CD14-positive monocyte (primary cell): ENCODE measurements at regions not wholly inside any gene's neighbourhood (a gene's known extent, or its start where the extent isn't known, plus 50 kb on each side); places are given as distances from the start of the nearest gene placed in this dataset.

Experiments
- DNase-seq, 3 donors: peaks; one replicate each; pipeline ENCODE4 v3.0.0-alpha.2; 2011 to 2022
- H2AFZ ChIP-seq: 2 replicates; pipeline ENCODE4 v1.6.0; 2012; ENCODE audit warnings: mild to moderate bottlenecking, low read depth, low read length, inconsistent platforms; ENCODE audit not compliant: insufficient read depth, poor library complexity, severe bottlenecking
- H3K27ac ChIP-seq, 2 donors: 1 replicate in 1 of 2; 2 replicates in 1 of 2; pipeline ENCODE4 v1.5.1; 2012 to 2013; ENCODE audit warnings: low read length in 2 of 2, control low read depth in 1 of 2, inconsistent platforms in 1 of 2, low read depth in 1 of 2, mild to moderate bottlenecking in 1 of 2
- H3K27me3 ChIP-seq, 2 donors: one replicate each; pipeline versions ENCODE4 v1.6.0 to v1.6.1; 2011 to 2013; ENCODE audit warnings: low read length in 2 of 2; ENCODE audit not compliant: control insufficient read depth in 2 of 2, insufficient read depth in 2 of 2
- H3K36me3 ChIP-seq, 2 donors: replicated peaks in 1 of 2; 1 replicate in 1 of 2; 2 replicates in 1 of 2; pipeline versions ENCODE4 v1.5.1 to v1.6.1; 2012 to 2013; ENCODE audit warnings: low read length in 2 of 2, control low read depth in 1 of 2, inconsistent platforms in 1 of 2, mild to moderate bottlenecking in 1 of 2; ENCODE audit not compliant: insufficient read depth in 2 of 2, control insufficient read depth in 1 of 2
- H3K4me1 ChIP-seq, 2 donors: 1 replicate in 1 of 2; 2 replicates in 1 of 2; pipeline versions ENCODE4 v1.5.1 to v1.6.1; 2012 to 2013; ENCODE audit warnings: low read length in 2 of 2, control low read depth in 1 of 2, inconsistent platforms in 1 of 2, mild to moderate bottlenecking in 1 of 2, moderate library complexity in 1 of 2; ENCODE audit not compliant: insufficient read depth in 2 of 2, control insufficient read depth in 1 of 2
- H3K4me2 ChIP-seq: replicated peaks from 2 replicates; pipeline ENCODE3; 2012; ENCODE audit warnings: low read length, moderate library complexity, mild to moderate bottlenecking; ENCODE audit not compliant: poor library complexity, severe bottlenecking; ENCODE audit errors: extremely low read depth
- H3K4me3 ChIP-seq, 3 experiments: fragments of 200-600 bp in 1 of 3; sonication (generic) in 1 of 3; replicated peaks in 1 of 3; 1 replicate in 2 of 3; 2 replicates in 1 of 3; pipeline ENCODE4 v1.5.1; 2011 to 2013; ENCODE audit warnings: low read length in 3 of 3, mild to moderate bottlenecking in 3 of 3, control low read depth in 2 of 3, low read depth in 2 of 3, inconsistent platforms in 1 of 3, moderate library complexity in 1 of 3
- H3K79me2 ChIP-seq: 2 replicates; pipeline ENCODE4 v1.6.0; 2012; ENCODE audit warnings: mild to moderate bottlenecking, control low read depth, inconsistent platforms, low read length, moderate library complexity; ENCODE audit not compliant: insufficient read depth
- H3K9ac ChIP-seq: 2 replicates; pipeline ENCODE4 v1.6.0; 2017; ENCODE audit warnings: low read length, mild to moderate bottlenecking; ENCODE audit not compliant: insufficient read depth, poor library complexity, severe bottlenecking
- H3K9me3 ChIP-seq, 2 donors: replicated peaks in 1 of 2; 1 replicate in 1 of 2; 2 replicates in 1 of 2; pipeline versions ENCODE4 v1.5.1 to v1.6.1; 2012 to 2013; ENCODE audit warnings: low read length in 2 of 2, control low read depth in 1 of 2; ENCODE audit not compliant: control insufficient read depth in 1 of 2, insufficient read depth in 1 of 2
- H4K20me1 ChIP-seq: 2 replicates; pipeline ENCODE4 v1.6.0; 2012; ENCODE audit warnings: mild to moderate bottlenecking, low read length, control low read depth, moderate library complexity; ENCODE audit not compliant: insufficient read depth
- H3K27ac Mint-ChIP-seq, 7 donors: one replicate each; pipeline ENCODE4 v1.8.0; 2020; ENCODE audit warnings: mild to moderate bottlenecking in 7 of 7, mixed read lengths in 7 of 7, moderate library complexity in 6 of 7, inconsistent platforms in 2 of 7
- H3K27me3 Mint-ChIP-seq, 3 donors: one replicate each; pipeline ENCODE4 v1.8.0; 2021 to 2022; ENCODE audit warnings: low read depth in 3 of 3, mild to moderate bottlenecking in 3 of 3, mixed read lengths in 3 of 3, moderate library complexity in 3 of 3, inconsistent platforms in 1 of 3
- H3K36me3 Mint-ChIP-seq, 2 donors: one replicate each; pipeline ENCODE4 v1.8.0; 2020; ENCODE audit warnings: mixed read lengths in 2 of 2, inconsistent platforms in 1 of 2, mild to moderate bottlenecking in 1 of 2
- H3K4me1 Mint-ChIP-seq: one replicate; pipeline ENCODE4 v1.8.0; 2020; ENCODE audit warnings: mild to moderate bottlenecking, mixed read lengths
- H3K4me3 Mint-ChIP-seq, 2 donors: one replicate each; pipeline ENCODE4 v1.8.0; 2020; ENCODE audit warnings: mild to moderate bottlenecking in 2 of 2, mixed read lengths in 2 of 2, moderate library complexity in 1 of 2
- H3K9me3 Mint-ChIP-seq, 7 donors: one replicate each; pipeline ENCODE4 v1.8.0; 2020 to 2022; ENCODE audit warnings: mixed read lengths in 7 of 7, mild to moderate bottlenecking in 6 of 7, moderate library complexity in 6 of 7, inconsistent platforms in 2 of 7
- WGBS: methylation state at CpG from one replicate; pipeline ENCODE4 v1.1.5; 2013; ENCODE audit warnings: missing lambda C conversion rate; ENCODE audit not compliant: insufficient coverage; 5-methylcytosine and 5-hydroxymethylcytosine counted together
- intact Hi-C, 2 donors: fragments of 100-400 bp; cut with micrococcal nuclease; formaldehyde crosslinking; loops; one replicate each; pipeline versions ENCODE4 v1.15.0 to v1.15.1; 2023
- TF ChIP-seq, protein P1 (sequence below): fragments of 200-600 bp; IDR thresholded peaks from one replicate; pipeline ENCODE4 v1.8.0; 2022; ENCODE audit warnings: antibody characterized with exemption, mild to moderate bottlenecking

DNA sequence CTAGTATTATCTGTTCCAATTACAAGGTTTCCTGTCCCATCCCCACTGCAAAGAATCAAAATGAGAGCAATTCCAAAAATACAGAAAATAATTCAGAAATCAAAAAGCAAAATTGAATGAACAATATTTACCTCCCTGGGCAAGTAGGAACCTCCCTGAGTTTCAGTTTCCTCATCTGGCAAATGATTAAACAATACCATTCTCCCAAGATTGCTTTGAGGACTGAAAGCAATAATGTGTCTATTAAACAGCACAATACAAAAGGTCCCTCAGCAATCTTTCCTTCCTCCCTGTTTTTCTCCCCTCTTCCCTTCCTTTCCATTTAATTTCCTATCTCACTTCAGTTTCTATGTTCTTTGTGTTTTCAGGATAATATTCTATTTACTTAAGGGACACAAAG lies 171.0 kb downstream of the ZC3H11B start:
- Mint-ChIP-seq H3K36me3 (no peaks in the 10 kb centered on the region), H3K4me1 (peaks cover 8% of the 10 kb centered on the region), H3K27ac (no peak overlapping the region), H3K4me3 (peak overlapping the region in 1 of 2 donors; percentile 52), H3K27me3 (peaks cover 4 to 13% (median 7%) of the 10 kb centered on the region in 3 donors), H3K9me3 (peaks cover 0 to 2% (median 0%) of the 10 kb centered on the region in 7 donors)
- Histone ChIP-seq H3K4me1 (no peaks in the 10 kb centered on the region), H4K20me1 (no peaks in the 10 kb centered on the region), H3K36me3 (no peaks in the 10 kb centered on the region), H3K9me3 (no peaks in the 10 kb centered on the region), H3K4me3 (no peak overlapping the region), H3K79me2 (no peaks in the 10 kb centered on the region), H3K9ac (no peak overlapping the region), H3K27me3 (peaks cover 0 to 2% of the 10 kb centered on the region in 2 donors), H3K27ac (no peak overlapping the region), H3K4me2 (no peak overlapping the region), H2AFZ (no peak overlapping the region)
- intact Hi-C loops: no loop called here
- TF ChIP-seq, protein P1, sequence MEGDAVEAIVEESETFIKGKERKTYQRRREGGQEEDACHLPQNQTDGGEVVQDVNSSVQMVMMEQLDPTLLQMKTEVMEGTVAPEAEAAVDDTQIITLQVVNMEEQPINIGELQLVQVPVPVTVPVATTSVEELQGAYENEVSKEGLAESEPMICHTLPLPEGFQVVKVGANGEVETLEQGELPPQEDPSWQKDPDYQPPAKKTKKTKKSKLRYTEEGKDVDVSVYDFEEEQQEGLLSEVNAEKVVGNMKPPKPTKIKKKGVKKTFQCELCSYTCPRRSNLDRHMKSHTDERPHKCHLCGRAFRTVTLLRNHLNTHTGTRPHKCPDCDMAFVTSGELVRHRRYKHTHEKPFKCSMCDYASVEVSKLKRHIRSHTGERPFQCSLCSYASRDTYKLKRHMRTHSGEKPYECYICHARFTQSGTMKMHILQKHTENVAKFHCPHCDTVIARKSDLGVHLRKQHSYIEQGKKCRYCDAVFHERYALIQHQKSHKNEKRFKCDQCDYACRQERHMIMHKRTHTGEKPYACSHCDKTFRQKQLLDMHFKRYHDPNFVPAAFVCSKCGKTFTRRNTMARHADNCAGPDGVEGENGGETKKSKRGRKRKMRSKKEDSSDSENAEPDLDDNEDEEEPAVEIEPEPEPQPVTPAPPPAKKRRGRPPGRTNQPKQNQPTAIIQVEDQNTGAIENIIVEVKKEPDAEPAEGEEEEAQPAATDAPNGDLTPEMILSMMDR: no peak
- DNase-seq: no peak

DNA sequence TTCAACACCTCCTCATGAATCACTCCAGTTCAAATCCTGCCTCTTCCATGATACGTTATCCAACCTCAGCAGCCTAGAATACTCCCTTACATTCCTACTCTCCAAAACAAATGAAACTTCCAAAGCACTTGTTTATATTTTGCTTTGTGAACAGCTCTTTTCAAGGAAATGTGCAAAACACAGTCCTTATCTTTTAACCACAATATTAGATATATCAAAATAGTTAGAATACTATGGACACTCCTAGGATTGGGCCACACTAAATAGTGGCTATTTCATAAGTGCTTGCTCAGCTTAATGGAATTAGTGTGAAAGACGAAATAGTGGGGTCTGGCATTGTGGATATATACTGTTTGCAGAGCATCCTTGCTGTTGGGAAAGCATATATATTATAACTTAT lies 173.5 kb downstream of the ZC3H11B start:
- TF ChIP-seq, protein P1: no peak
- intact Hi-C loops: no loop called here
- no peaks in the 10 kb centered on the region for H4K20me1 ChIP-seq
- H3K4me3 Mint-ChIP-seq: no peak overlapping the region
- no peak overlapping the region for H2AFZ ChIP-seq
- no peak overlapping the region for H3K4me2 ChIP-seq
- H3K9me3 Mint-ChIP-seq: peaks cover 0 to 2% (median 0%) of the 10 kb centered on the region in 7 donors
- H3K4me1 Mint-ChIP-seq: peaks cover 7% of the 10 kb centered on the region
- no peaks in the 10 kb centered on the region for H3K36me3 Mint-ChIP-seq
- no peak overlapping the region for H3K4me3 ChIP-seq
- H3K9ac ChIP-seq: no peak overlapping the region
- no peak overlapping the region for H3K27ac Mint-ChIP-seq
- peaks cover 0 to 2% of the 10 kb centered on the region in 2 donors for H3K27me3 ChIP-seq
- H3K27ac ChIP-seq: no peak overlapping the region
- H3K4me1 ChIP-seq: no peaks in the 10 kb centered on the region
- WGBS: 89% methylated on average over 1 of the region's 2 CpGs
- DNase-seq: no peak
- no peaks in the 10 kb centered on the region for H3K9me3 ChIP-seq
- peaks cover 2 to 12% (median 7%) of the 10 kb centered on the region in 3 donors for H3K27me3 Mint-ChIP-seq
- no peaks in the 10 kb centered on the region for H3K36me3 ChIP-seq
- H3K79me2 ChIP-seq: no peaks in the 10 kb centered on the region
